Breast epithelium (tissue), 3 donors: ENCODE measurements at regions not wholly inside any gene's neighbourhood (a gene's known extent, or its start where the extent isn't known, plus 50 kb on each side); places are given as distances from the start of the nearest gene placed in this dataset.

ENCODE experiments used
- POLR2A ChIP-seq: fragments of 450-650 bp; IDR thresholded peaks from one replicate; pipeline ENCODE4 v1.6.1; 2016; ENCODE audit warnings: antibody characterized with exemption, mild to moderate bottlenecking, moderate library complexity
- TF ChIP-seq, protein P1 (sequence below), 3 donors: fragments of 450-650 bp; IDR thresholded peaks; one replicate each; pipeline ENCODE4 v1.5.1; 2016 to 2017; ENCODE audit warnings: antibody characterized with exemption in 3 of 3, mild to moderate bottlenecking in 3 of 3, moderate library complexity in 3 of 3

DNA sequence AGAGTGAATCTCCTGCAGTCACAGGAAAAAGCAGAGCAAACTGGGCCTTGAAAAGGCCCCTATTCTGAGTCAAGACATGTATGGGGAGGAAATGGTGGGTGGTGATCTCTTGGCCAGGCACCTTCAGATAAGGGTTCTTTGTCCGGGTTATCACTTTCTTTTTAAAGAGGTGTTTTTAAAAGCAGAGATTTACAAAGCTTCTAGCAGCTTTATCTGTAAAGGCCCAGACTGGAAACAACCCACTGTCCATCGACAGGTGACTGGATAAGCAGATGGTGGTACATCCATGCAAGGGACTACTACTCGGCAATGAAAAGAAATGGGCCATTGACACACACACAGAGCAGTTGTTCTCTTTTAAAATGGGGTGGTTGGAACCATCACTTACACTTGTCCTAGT is 596.7 kb upstream of the MKI67 start:
- TF ChIP-seq, protein P1, sequence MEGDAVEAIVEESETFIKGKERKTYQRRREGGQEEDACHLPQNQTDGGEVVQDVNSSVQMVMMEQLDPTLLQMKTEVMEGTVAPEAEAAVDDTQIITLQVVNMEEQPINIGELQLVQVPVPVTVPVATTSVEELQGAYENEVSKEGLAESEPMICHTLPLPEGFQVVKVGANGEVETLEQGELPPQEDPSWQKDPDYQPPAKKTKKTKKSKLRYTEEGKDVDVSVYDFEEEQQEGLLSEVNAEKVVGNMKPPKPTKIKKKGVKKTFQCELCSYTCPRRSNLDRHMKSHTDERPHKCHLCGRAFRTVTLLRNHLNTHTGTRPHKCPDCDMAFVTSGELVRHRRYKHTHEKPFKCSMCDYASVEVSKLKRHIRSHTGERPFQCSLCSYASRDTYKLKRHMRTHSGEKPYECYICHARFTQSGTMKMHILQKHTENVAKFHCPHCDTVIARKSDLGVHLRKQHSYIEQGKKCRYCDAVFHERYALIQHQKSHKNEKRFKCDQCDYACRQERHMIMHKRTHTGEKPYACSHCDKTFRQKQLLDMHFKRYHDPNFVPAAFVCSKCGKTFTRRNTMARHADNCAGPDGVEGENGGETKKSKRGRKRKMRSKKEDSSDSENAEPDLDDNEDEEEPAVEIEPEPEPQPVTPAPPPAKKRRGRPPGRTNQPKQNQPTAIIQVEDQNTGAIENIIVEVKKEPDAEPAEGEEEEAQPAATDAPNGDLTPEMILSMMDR (IDR thresholded peaks at IDR 0.05) = no peak
- TF ChIP-seq POLR2A = no peak
